ENCODE measurements at regions not wholly inside any gene's neighbourhood (a gene's known extent, or its start where the extent isn't known, plus 50 kb on each side); places are given as distances from the start of the nearest gene placed in this dataset.

- in situ Hi-C loops (cut with HindIII; ENCODE audit: low pct_unique_long_range_greater_than_20kb, low sequenced_read_pairs) = no loop called here
- ATAC-seq (no peak), DNase-seq (ENCODE audit: low read depth, low spot score) (no peak)
- ChIA-PET POLR2A (no interaction called here), CTCF (no interaction called here)
- H3K4me1 ChIP-seq (ENCODE audit: control insufficient read depth, insufficient read depth, low read length) = no peaks in the 10 kb centered on the region
- H3K4me3 ChIP-seq (ENCODE audit: low read depth in 2 of 2, low read length in 2 of 2) = no peak overlapping the region
- intact Hi-C loops (cut with micrococcal nuclease; ENCODE audit: unreplicated experiment) = no loop called here
- no TSS peak for BruUV-seq (replicated peaks)
- no peaks in the 10 kb centered on the region for H3K36me3 ChIP-seq (ENCODE audit: control insufficient read depth, insufficient read depth, low read length)
- no peaks in the 10 kb centered on the region for H3K9me3 ChIP-seq (ENCODE audit: control insufficient read depth, insufficient read depth, low read depth, low read length)
- no peak for TF ChIP-seq SIN3A (IDR thresholded peaks at IDR 0.05; ENCODE audit: borderline replicate concordance, insufficient read depth, low read depth, low read length)
- TF ChIP-seq TCF7L2 (IDR thresholded peaks at IDR 0.05; ENCODE audit: low read depth, low read length) = no peak
- no peak for TF ChIP-seq CTCF (IDR thresholded peaks at IDR 0.05)
- no peak for TF ChIP-seq REST (IDR thresholded peaks at IDR 0.05; ENCODE audit: insufficient read depth in 1 of 2, low read depth in 2 of 2, low read length in 1 of 2)
- TF ChIP-seq POLR2AphosphoS5 (IDR thresholded peaks at IDR 0.05; ENCODE audit: low read depth, low read length) = no peak
- H3K27me3 ChIP-seq (ENCODE audit: control insufficient read depth, insufficient read depth, low read length) = no peaks in the 10 kb centered on the region
- no peak overlapping the region for H3K27ac ChIP-seq (ENCODE audit: low read length)
These were observed 91.2 kb upstream of the SESTD1 start for GRCh38 chr2:179355881-179356280.

GRCh38 chr2:179354739-179355537 lies 90.3 kb upstream of the SESTD1 start:
- Histone ChIP-seq H3K27ac (ENCODE audit: low read length) (no peak overlapping the region), H3K4me1 (ENCODE audit: control insufficient read depth, insufficient read depth, low read length) (no peaks in the 10 kb centered on the region), H3K27me3 (ENCODE audit: control insufficient read depth, insufficient read depth, low read length) (no peaks in the 10 kb centered on the region), H3K4me3 (ENCODE audit: low read depth in 2 of 2, low read length in 2 of 2) (no peak overlapping the region), H3K36me3 (ENCODE audit: control insufficient read depth, insufficient read depth, low read length) (no peaks in the 10 kb centered on the region), H3K9me3 (ENCODE audit: control insufficient read depth, insufficient read depth, low read depth, low read length) (no peaks in the 10 kb centered on the region)
- ChIA-PET POLR2A (no interaction called here), CTCF (no interaction called here)
- TF ChIP-seq POLR2AphosphoS5 (IDR thresholded peaks at IDR 0.05; ENCODE audit: low read depth, low read length) (no peak), CTCF (IDR thresholded peaks at IDR 0.05) (peak; percentile 29; the same call in 1 of the 2 replicates)
- ATAC-seq (no peak), DNase-seq (ENCODE audit: low read depth, low spot score) (no peak)
- intact Hi-C loops (cut with micrococcal nuclease; ENCODE audit: unreplicated experiment) (no loop called here), in situ Hi-C loops (cut with HindIII; ENCODE audit: low pct_unique_long_range_greater_than_20kb, low sequenced_read_pairs) (no loop called here)
- BruUV-seq (replicated peaks) = no TSS peak

All from Panc1 (cell line).